ENCODE measurements at regions not wholly inside any gene's neighbourhood (a gene's known extent, or its start where the extent isn't known, plus 50 kb on each side); places are given as distances from the start of the nearest gene placed in this dataset.

DNA sequence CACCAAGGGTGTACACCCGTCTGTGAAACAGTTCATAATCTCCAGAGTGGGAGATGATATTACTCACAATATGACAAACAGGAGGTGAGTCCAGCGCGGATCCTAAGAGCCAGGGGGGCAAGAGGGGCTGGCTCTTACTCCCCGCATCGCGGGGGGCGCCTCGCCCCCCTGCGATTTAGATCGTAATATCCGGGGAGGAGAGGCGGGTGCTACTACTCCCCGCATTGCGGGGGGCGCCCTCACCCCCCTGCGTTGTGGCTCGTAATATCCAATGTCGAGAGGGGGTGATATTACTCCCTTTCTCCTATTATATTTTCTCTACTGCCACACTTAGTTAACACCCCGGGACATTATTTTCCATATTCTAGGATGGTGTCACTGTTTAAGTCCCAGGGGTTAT is 131.9 kb downstream of the ADRA2C start:
- TF ChIP-seq, protein P1, sequence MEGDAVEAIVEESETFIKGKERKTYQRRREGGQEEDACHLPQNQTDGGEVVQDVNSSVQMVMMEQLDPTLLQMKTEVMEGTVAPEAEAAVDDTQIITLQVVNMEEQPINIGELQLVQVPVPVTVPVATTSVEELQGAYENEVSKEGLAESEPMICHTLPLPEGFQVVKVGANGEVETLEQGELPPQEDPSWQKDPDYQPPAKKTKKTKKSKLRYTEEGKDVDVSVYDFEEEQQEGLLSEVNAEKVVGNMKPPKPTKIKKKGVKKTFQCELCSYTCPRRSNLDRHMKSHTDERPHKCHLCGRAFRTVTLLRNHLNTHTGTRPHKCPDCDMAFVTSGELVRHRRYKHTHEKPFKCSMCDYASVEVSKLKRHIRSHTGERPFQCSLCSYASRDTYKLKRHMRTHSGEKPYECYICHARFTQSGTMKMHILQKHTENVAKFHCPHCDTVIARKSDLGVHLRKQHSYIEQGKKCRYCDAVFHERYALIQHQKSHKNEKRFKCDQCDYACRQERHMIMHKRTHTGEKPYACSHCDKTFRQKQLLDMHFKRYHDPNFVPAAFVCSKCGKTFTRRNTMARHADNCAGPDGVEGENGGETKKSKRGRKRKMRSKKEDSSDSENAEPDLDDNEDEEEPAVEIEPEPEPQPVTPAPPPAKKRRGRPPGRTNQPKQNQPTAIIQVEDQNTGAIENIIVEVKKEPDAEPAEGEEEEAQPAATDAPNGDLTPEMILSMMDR (optimal IDR thresholded peaks at IDR 0.05 in 1 of 3, IDR thresholded peaks at IDR 0.05 in 1 of 3, conservative IDR thresholded peaks at IDR 0.05 in 1 of 3; ENCODE audit: extremely low read depth in 1 of 3, insufficient read depth in 2 of 3, low read length in 3 of 3) = no peak
- no peak for TF ChIP-seq EZH2 (IDR thresholded peaks at IDR 0.05; ENCODE audit: low read length)
